ENCODE measurements at regions not wholly inside any gene's neighbourhood (a gene's known extent, or its start where the extent isn't known, plus 50 kb on each side); places are given as distances from the start of the nearest gene placed in this dataset.

DNA sequence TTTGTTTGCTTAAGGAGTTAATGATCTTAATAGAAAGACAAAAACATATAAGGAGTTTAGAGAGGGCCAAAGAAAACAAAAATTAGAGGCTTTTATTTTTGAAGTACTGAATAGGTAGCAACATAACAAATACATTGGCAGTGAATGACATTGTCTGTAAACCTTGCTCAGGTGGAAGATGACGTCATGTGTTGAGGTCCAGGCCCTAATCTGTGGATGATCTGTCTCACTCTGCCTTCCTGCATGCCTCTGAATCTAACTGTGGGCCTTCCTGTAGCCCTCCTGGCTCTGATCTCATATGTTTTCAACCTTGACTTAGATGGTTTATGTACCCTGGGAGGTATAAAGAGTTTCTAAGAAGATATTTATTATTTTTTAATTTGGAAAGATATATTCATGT lies 58.1 kb upstream of the DYNAP start:
- Histone ChIP-seq H3K9me2 (replicated peaks; ENCODE audit: low read depth, low read length) (no peaks in the 10 kb centered on the region), H4K20me1 (ENCODE audit: insufficient read depth, low read length, poor library complexity, severe bottlenecking) (no peaks in the 10 kb centered on the region), H3K9ac (ENCODE audit: low read depth, low read length, poor library complexity, severe bottlenecking) (no peak overlapping the region), H3K9me3 (ENCODE audit: insufficient read depth, low read depth, low read length) (peaks cover 24% of the 10 kb centered on the region; the same call in 1 of the 2 replicates), H3K36me3 (ENCODE audit: insufficient read depth, low read length) (no peaks in the 10 kb centered on the region), H3F3A (ENCODE audit: low read depth) (no peaks in the 10 kb centered on the region), H3K4me1 (ENCODE audit: insufficient read depth, low read length, poor library complexity, severe bottlenecking) (no peaks in the 10 kb centered on the region), H3K4me3 (ENCODE audit: low read length, poor library complexity, severe bottlenecking) (no peak overlapping the region), H2AFZ (ENCODE audit: low read length) (no peak overlapping the region), H3K4me2 (ENCODE audit: low read depth, low read length, poor library complexity, severe bottlenecking) (no peak overlapping the region), H3K27me3 (ENCODE audit: insufficient read depth, low read length, poor library complexity, severe bottlenecking) (no peaks in the 10 kb centered on the region), H3K79me2 (ENCODE audit: insufficient read depth, low read length) (no peaks in the 10 kb centered on the region)
- TF ChIP-seq, protein P1, sequence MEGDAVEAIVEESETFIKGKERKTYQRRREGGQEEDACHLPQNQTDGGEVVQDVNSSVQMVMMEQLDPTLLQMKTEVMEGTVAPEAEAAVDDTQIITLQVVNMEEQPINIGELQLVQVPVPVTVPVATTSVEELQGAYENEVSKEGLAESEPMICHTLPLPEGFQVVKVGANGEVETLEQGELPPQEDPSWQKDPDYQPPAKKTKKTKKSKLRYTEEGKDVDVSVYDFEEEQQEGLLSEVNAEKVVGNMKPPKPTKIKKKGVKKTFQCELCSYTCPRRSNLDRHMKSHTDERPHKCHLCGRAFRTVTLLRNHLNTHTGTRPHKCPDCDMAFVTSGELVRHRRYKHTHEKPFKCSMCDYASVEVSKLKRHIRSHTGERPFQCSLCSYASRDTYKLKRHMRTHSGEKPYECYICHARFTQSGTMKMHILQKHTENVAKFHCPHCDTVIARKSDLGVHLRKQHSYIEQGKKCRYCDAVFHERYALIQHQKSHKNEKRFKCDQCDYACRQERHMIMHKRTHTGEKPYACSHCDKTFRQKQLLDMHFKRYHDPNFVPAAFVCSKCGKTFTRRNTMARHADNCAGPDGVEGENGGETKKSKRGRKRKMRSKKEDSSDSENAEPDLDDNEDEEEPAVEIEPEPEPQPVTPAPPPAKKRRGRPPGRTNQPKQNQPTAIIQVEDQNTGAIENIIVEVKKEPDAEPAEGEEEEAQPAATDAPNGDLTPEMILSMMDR (conservative IDR thresholded peaks at IDR 0.05; ENCODE audit: low read length): no peak
- TF ChIP-seq EZH2phosphoT487 (IDR thresholded peaks at IDR 0.05; ENCODE audit: borderline replicate concordance): no peak
